ENCODE measurements at regions not wholly inside any gene's neighbourhood (a gene's known extent, or its start where the extent isn't known, plus 50 kb on each side); places are given as distances from the start of the nearest gene placed in this dataset.

- ChIA-PET CTCF (no interaction called here), POLR2A (no interaction called here)
- H3K9me3 Mint-ChIP-seq: peaks cover 11% of the 10 kb centered on the region
- no peak for TF ChIP-seq MXD4 (CRISPR knock-in tag; IDR thresholded peaks at IDR 0.05; ENCODE audit: borderline replicate concordance)
- no peak for TF ChIP-seq AR (CRISPR knock-in tag; IDR thresholded peaks at IDR 0.05)
- no peak for TF ChIP-seq ZMAT4 (CRISPR knock-in tag; IDR thresholded peaks at IDR 0.05)
- TF ChIP-seq PRDM15 (CRISPR knock-in tag; IDR thresholded peaks at IDR 0.05): no peak
- no peak for TF ChIP-seq E2F5 (CRISPR knock-in tag; IDR thresholded peaks at IDR 0.05)
- no peak for TF ChIP-seq MAX (CRISPR knock-in tag; IDR thresholded peaks at IDR 0.05)
- no peak for TF ChIP-seq ZNF425 (CRISPR knock-in tag; conservative IDR thresholded peaks at IDR 0.05)
- TF ChIP-seq GTF2I (CRISPR knock-in tag; conservative IDR thresholded peaks at IDR 0.05): no peak
- H3K27me3 Mint-ChIP-seq (ENCODE audit: low read depth): no peaks in the 10 kb centered on the region
- H3K36me3 Mint-ChIP-seq: no peaks in the 10 kb centered on the region
- H3K27ac Mint-ChIP-seq: no peak overlapping the region; the same call in 1 of the 2 replicates
- H3K4me1 Mint-ChIP-seq: peaks cover 7% of the 10 kb centered on the region
- DNase-seq (ENCODE audit: low spot score) (no peak), ATAC-seq (no peak)
- H3K4me3 Mint-ChIP-seq: no peak overlapping the region
These were observed 193.7 kb downstream of the OTOL1 start for GRCh38 chr3:161690299-161690620.

- H3K27ac Mint-ChIP-seq: no peak overlapping the region
- no peaks in the 10 kb centered on the region for H3K27me3 Mint-ChIP-seq (ENCODE audit: low read depth)
- ChIA-PET POLR2A (no interaction called here), CTCF (interaction anchor here (1.0 kb wide), 1 partner anchor 9 kb away, joined by 4 read pairs; no protein-coding TSS in a partner anchor)
- H3K36me3 Mint-ChIP-seq: no peaks in the 10 kb centered on the region
- no peaks in the 10 kb centered on the region for H3K9me3 Mint-ChIP-seq
- H3K4me3 Mint-ChIP-seq: no peak overlapping the region
- DNase-seq (ENCODE audit: low spot score) (no peak), ATAC-seq (no peak)
- TF ChIP-seq ZBTB21 (CRISPR knock-in tag; IDR thresholded peaks at IDR 0.05; ENCODE audit: borderline replicate concordance) (no peak), USF2 (CRISPR knock-in tag; IDR thresholded peaks at IDR 0.05) (peak; percentile 57)
- peaks cover 7% of the 10 kb centered on the region for H3K4me1 Mint-ChIP-seq
These were observed 195.1 kb downstream of the OTOL1 start for GRCh38 chr3:161691677-161692076.

Measured in WTC11 (cell line).